GM12892 (cell line): ENCODE measurements at regions not wholly inside any gene's neighbourhood (a gene's known extent, or its start where the extent isn't known, plus 50 kb on each side); places are given as distances from the start of the nearest gene placed in this dataset.

Source experiments
- POLR2A ChIP-seq: IDR thresholded peaks from 2 replicates; pipeline ENCODE4 v1.6.1; 2011; ENCODE audit warnings: low read depth, low read length, control low read depth
- POLR2AphosphoS5 ChIP-seq: IDR thresholded peaks from 2 replicates; pipeline ENCODE4 v1.6.1; 2011; ENCODE audit warnings: low read depth, low read length, control low read depth
- TAF1 ChIP-seq: IDR thresholded peaks from 2 replicates; pipeline ENCODE4 v1.6.1; 2011; ENCODE audit warnings: low read depth, mild to moderate bottlenecking, control low read depth, low read length, borderline replicate concordance

- TF ChIP-seq POLR2A: no peak
- TF ChIP-seq POLR2AphosphoS5: no peak
- no peak for TF ChIP-seq TAF1
Measured at GRCh38 chr2:147051814-147052213, 793.0 kb upstream of the ACVR2A start.
